DMS53 treated with DMSO at 0.1 percent for 48 hours (cell line): ENCODE measurements at regions not wholly inside any gene's neighbourhood (a gene's known extent, or its start where the extent isn't known, plus 50 kb on each side); places are given as distances from the start of the nearest gene placed in this dataset.
"Not testable (repeated sequence)": the region's sequence is repeated elsewhere in the genome, so short reads cannot be mapped to it uniquely, and the experiment has no call there.

Experiments
- DNase-seq: peaks from one replicate; lab custom pipeline; 2025; ENCODE audit not compliant: unreplicated experiment; lab: John Stamatoyannopoulos, UW

- not testable (repeated sequence) for DNase-seq
Measured at GRCh38 chr14:105706701-105707019, 180.3 kb downstream of the TMEM121 start.

- not testable (repeated sequence) for DNase-seq
Measured at GRCh38 chr14:105707099-105707498, 180.7 kb downstream of the TMEM121 start.

- not testable (repeated sequence) for DNase-seq
Measured at GRCh38 chr14:105707723-105708151, 181.4 kb downstream of the TMEM121 start.

GRCh38 chr14:105708251-105709134 is 182.1 kb downstream of the TMEM121 start:
- DNase-seq, result not testable (repeated sequence)

GRCh38 chr14:105709281-105710118 is 183.1 kb downstream of the TMEM121 start:
- no peak for DNase-seq

GRCh38 chr14:105710119-105711043 is 184.0 kb downstream of the TMEM121 start:
- DNase-seq, result no peak

- DNase-seq, result no peak
Measured at GRCh38 chr14:105711044-105711620, 184.7 kb downstream of the TMEM121 start.

GRCh38 chr14:105711841-105712460 is 185.6 kb downstream of the TMEM121 start:
- no peak for DNase-seq

- DNase-seq, result not testable (repeated sequence)
Measured at GRCh38 chr14:105712670-105713069, 186.3 kb downstream of the TMEM121 start.

- not testable (repeated sequence) for DNase-seq
Measured at GRCh38 chr14:105713160-105713559, 186.8 kb downstream of the TMEM121 start.

GRCh38 chr14:105713836-105714235 is 187.5 kb downstream of the TMEM121 start:
- not testable (repeated sequence) for DNase-seq

- DNase-seq, result not testable (repeated sequence)
Measured at GRCh38 chr14:105718787-105719186, 192.4 kb downstream of the TMEM121 start.

GRCh38 chr14:105720106-105720505 is 193.7 kb downstream of the TMEM121 start:
- DNase-seq, result not testable (repeated sequence)

- not testable (repeated sequence) for DNase-seq
Measured at GRCh38 chr14:105720852-105721601, 194.6 kb downstream of the TMEM121 start.

GRCh38 chr14:105721602-105721970 is 195.2 kb downstream of the TMEM121 start:
- DNase-seq, result not testable (repeated sequence)

- not testable (repeated sequence) for DNase-seq
Measured at GRCh38 chr14:105721996-105722709, 195.8 kb downstream of the TMEM121 start.

- not testable (repeated sequence) for DNase-seq
Measured at GRCh38 chr14:105723271-105723670, 196.9 kb downstream of the TMEM121 start.

- not testable (repeated sequence) for DNase-seq
Measured at GRCh38 chr14:105723776-105724175, 197.4 kb downstream of the TMEM121 start.
